Erythroblast (primary cell): ENCODE measurements at regions not wholly inside any gene's neighbourhood (a gene's known extent, or its start where the extent isn't known, plus 50 kb on each side); places are given as distances from the start of the nearest gene placed in this dataset.
"Not testable (repeated sequence)": the region's sequence is repeated elsewhere in the genome, so short reads cannot be mapped to it uniquely, and the experiment has no call there.

Source experiments
- DNase-seq, 2 experiments: peaks; one replicate each; lab custom pipeline; 2025; lab: John Stamatoyannopoulos, UW
- GATA1 ChIP-seq: IDR thresholded peaks from 2 replicates; pipeline ENCODE4 v1.6.1; 2011; ENCODE audit warnings: low read depth, mild to moderate bottlenecking, control low read depth, low read length, moderate library complexity
- POLR2A ChIP-seq: IDR thresholded peaks from 2 replicates; pipeline ENCODE4 v1.6.1; 2011; ENCODE audit warnings: mild to moderate bottlenecking, low read length

DNA sequence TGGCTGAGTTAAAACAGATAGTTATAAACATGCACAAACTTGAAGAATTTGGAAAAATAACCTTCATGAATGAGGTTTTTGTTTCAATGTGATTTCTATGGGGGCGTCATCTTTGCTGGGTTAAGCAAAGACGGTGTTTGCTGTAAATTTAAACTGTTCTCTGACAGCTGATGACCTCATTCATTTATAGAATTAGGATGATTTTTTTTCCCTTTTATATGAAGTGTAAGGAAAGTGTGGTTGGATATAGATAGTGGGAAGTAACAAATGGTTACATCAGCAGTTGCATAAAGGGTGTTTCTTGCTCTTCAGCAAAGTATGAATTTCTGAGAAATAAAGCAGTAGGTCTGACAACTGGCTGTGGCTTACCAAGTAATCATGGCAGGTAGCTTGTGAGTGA is 137.2 kb upstream of the CENPW start:
- DNase-seq, result no peak

DNA sequence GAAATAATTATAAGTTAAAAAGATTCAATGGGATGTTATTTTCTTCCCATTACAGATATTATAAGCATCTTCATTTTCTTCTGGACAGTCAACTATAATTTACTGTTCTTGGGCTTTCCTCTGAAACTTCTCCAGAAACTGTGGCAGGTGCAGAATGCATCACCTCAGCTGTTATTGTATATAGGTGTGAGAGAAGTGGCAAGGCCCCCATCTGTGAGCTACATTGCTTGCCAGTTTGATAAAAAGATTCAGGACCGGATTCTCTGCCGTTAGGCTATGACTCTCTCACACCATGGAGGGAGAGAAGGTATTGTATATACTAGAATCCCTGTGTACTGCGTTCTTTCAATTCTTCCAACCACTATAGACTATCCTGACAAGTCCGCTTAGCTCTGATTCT is 135.8 kb upstream of the CENPW start:
- no peak for DNase-seq
- TF ChIP-seq POLR2A (no peak), GATA1 (no peak)

More for the DNA sequence above, 137.2 kb upstream of the CENPW start:
- TF ChIP-seq GATA1 (no peak), POLR2A (no peak)

DNA sequence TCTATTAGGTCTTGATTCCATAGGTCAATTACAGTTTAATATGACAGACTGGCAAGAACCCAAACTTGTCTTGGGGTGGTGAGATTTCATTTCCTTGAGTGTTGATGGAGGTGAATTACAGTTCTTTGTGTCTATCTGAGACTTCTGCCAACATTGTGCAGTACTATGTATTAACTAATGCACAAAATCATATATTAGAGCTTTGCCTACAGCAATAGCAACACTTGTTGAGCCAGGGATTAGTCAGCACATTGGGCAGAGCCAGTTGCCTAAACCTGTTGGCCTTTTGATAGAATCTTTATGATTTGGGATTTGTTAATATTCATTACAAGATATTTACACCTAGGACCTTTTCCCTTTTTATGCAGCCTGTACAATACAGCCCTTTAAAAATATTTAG is 135.3 kb upstream of the CENPW start:
- TF ChIP-seq GATA1, result no peak

DNA sequence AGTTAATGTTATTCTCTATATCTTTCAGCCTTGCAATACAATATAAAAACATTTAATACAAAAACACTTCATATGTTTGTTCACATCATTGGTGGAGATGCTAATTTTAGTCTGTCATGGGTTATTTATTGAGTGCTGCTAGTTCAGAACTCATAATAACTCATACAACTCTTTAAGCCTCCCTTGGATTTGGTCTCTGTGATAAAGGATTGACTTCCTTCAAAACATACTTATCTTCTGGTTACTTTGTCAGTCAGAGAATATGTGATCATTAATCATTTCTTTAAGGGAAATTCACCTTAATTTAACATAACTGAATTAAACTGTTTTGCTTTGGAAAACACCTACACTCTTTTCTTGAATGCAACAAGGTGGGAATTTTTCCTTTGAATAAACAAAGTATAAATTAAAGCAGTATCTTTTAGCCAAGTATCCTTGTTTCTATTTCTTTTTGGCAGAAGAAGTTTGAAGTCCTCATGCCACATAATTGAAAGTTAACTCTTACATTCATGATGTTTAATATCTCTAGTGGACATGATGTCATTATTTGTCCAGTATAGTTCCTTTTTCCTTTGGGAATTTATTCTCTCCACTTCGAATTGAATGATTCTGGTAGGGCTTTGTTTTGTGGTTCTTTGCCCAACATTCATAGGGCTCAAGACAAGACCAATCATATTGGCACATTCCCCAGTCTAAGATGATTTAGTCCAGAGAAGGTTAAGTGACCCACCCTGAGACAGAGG is 133.2 kb upstream of the CENPW start:
- no peak for TF ChIP-seq POLR2A
- TF ChIP-seq GATA1, result no peak
- DNase-seq, result no peak

More for the DNA sequence above, 135.3 kb upstream of the CENPW start:
- no peak for DNase-seq

DNA sequence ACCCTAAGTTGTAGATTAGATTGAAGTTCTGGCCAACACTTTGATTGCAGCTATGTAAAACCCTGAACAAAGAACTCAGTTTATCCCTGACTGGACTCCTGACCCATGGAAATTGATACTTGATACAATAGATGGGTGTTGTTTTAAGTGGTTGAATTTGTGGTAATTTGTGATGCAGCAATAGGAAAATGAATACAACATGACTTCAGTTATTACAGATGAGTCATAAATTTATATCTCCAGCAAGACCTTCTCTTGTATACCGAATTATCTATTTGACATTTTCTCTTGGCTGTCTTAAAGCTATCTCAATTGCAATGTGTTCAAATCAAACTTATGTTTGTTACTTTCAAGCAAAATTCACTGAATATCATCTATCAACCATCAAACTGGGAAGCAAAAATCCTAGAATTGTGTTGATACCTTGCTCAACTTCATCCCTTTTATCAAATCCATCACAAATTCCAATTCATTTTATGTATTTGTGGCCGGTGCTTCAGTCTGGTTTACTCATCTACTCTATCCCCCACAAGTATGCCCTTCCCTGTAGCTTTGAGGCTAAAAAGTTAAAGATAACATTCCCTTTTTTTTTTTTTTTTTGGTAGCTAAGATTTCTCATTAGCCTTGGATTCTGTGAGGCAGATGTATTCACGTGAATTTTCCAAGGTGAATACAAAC is 129.4 kb upstream of the CENPW start:
- TF ChIP-seq POLR2A, result no peak
- no peak for TF ChIP-seq GATA1
- DNase-seq, result no peak

DNA sequence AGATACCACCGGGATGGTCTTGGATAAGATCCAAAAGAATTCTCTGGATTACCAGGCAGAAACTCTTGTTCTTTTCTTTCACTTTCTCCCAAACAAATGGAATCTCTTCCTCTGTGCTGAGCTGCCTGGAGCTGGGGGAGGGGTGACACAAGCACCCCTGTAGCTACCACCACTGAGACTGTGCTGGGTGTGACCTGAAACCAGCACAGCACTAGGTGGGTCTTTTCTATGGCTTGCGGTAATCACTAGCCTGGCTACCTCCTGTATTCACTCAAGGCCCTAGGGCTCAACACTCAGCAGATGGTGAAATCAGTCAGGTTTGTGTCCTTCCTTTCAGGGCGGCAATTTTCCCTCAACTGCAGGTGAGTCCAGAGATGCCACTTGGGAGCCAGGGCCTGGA is 122.4 kb upstream of the CENPW start:
- TF ChIP-seq GATA1, result no peak
- TF ChIP-seq POLR2A, result no peak
- no peak for DNase-seq

DNA sequence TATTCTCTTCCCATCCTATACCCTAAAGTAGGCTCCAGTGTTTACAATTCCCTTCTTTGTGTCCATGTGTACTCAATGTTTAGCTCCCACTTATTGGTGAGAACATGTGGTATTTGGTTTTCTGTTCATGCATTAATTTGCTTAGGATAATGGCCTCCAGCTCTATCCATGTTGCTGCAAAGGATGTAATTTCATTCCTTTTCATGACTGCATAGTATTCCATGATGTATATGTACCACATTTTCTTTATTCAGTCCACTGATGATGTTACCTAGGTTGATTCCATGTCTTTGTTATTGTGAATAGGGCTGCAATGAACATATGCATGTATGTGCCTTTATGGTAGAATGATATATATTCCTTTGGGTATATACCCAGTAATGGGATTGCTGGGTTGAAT is 119.0 kb upstream of the CENPW start:
- DNase-seq, result not testable (repeated sequence)

DNA sequence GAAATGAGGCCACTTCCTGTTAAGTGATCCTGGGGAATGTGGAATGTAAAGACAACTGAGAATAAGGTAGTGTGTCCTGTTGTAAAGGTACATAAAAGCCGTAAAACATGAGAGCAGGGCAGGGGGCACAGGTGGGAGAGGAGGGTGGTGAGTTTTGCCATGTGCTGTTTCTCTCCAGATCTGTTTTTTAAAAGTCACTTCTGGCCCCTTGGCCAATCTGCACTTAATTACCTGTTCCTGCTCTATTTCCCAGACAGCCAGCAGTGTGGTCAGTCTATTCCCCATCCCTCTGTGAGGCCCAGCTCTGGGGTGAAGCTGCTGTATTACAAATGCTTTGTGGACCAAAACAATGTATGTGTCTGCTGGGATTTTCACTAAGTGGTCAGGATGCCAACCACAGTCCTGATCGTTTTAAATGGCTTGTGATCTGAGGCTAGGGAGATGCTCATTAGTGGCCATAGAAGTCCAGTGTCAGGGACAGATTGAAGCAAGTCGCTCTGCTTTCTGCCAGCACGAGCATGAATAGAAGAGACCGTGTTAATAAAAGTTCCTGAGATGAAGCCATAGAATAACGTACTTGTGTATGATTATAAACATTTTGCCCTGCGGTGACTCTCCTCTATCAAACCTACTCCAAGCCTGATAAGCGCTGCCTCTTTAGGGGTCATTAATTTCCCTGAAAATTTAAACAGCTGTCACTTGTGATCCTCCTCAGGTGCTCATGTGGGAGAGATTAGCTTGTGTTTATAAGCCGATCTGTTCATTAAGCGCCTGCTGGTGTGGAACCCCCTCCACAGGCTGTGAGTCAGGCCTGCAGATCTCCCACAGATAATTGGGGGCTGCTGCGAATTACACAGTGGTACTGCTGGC is 111.8 kb upstream of the CENPW start:
- no peak for TF ChIP-seq POLR2A
- TF ChIP-seq GATA1, result no peak
- DNase-seq, result no peak

DNA sequence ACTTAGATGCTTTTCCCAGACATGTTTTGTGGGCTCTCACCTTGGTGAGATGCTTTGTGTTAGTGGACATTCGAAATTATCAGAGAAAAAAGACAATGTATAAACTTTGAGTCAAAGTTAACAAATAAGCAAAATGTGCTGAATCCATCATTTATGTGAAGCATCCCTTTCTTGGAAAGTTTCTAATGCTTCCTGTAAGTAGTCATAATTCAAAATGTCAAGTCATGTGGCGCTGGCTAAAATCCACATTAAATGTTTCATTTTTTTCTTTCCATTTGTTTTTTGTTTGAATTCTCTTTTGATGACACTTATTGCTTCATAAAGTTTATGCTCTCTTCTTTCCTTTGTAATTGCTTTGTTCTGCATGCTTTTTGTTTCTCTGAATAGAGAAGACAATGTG is 107.2 kb upstream of the CENPW start:
- TF ChIP-seq POLR2A (no peak), GATA1 (no peak)
- DNase-seq, result no peak

DNA sequence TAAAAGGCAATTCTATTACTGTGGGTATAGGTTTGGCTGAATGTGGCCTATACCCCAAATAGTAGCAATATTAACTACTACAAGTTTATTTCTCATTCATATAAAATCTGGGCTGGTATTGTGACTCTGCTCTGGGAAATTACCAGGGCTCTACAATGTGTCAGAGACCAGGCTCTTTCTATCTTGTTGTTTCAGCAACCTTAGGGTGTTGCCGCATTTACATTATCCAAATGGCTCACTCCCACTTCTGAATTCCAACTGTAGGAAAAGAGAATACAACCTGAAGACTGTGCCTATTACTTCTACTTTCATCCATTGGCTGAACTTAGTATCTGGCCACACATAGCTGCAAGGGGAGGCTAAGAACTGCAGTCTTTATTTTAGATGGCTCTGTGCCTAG is 106.7 kb upstream of the CENPW start:
- no peak for DNase-seq
- no peak for TF ChIP-seq GATA1
- TF ChIP-seq POLR2A, result no peak

DNA sequence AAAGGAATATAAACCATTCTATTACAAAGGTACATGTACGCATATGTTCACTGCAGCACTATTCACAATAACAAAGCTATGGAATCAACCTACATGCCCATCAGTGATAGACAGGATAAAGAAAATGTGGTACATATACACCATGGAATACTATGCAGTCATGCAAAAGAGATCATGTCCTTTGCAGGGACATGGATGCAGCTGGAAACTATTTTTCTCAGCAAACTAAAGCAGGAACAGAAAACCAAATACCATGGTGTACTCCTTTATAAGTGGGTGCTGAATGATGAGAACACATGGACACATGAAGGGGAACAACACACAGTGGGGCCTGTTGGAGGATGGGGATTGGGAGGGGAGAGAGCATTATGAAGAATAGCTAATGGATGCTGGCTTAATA is 104.6 kb upstream of the CENPW start:
- TF ChIP-seq GATA1 (no peak), POLR2A (no peak)
- DNase-seq, result no peak

DNA sequence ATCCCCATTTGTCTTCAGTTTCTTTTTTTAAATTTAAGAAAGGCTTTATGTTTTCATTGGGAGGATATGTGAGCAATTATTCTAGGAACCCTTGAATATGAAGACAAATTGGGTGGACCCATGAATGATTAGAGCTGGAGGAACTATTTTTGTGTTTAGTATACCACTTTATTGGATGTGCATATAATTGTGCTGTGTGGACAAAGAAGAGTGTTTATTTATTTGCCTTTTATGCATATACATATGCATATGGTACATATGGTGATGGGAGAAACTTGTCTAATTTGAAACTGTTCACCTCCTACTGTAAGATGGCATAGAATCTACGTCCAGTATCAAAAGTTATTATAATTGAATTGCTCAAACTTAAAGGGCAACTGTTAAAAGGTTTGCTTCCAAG is 94.8 kb upstream of the CENPW start:
- TF ChIP-seq GATA1 (no peak), POLR2A (no peak)
- DNase-seq, result no peak

DNA sequence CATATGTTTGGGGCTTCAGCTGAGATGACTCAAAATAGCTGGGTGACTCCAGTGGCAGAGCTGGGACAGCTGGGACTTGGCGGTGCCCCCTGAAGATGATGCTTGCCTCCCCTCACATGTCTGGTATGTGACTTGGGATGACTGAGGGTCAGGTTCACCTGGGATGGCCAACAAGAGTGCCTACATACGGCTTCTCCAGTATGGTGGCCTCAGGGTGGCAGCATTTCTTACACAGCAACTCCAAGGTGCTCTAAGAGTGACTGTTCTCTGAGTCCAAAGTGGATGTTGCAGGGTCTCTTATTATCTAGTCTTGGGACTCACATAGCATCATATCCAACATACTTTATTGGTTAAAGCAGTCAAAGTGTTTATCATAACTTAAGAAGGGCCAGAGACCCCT is 87.8 kb upstream of the CENPW start:
- TF ChIP-seq POLR2A, result no peak
- TF ChIP-seq GATA1, result no peak
- DNase-seq, result peak in 1 of 2 experiments; percentile 5

DNA sequence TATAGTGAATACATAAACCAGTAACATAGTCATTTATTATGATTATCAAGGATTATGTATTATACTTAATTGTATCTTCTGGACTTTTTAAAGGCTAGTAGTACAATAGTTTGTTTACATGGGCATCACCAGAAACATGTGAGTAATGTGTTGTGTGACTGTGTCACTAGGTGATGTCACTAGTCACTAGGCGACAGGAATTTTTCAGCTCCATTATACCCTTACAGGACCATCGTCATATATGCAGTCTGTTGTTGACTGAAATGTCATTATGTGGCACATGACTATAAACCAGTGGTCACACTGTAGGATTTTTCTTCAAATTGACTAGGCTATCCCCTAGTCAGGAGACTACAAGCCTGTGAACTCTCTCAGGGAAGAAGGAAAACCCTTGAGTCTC is 86.5 kb upstream of the CENPW start:
- DNase-seq, result no peak

More for the DNA sequence above, 86.5 kb upstream of the CENPW start:
- TF ChIP-seq POLR2A (no peak), GATA1 (no peak)
